Forelimb muscle (tissue), 1 donor: ENCODE measurements at regions not wholly inside any gene's neighbourhood (a gene's known extent, or its start where the extent isn't known, plus 50 kb on each side); places are given as distances from the start of the nearest gene placed in this dataset.

Experiments used
- DNase-seq: peaks from one replicate; pipeline ENCODE4 v3.0.0-alpha.2; 2013; ENCODE audit warnings: low read depth

DNA sequence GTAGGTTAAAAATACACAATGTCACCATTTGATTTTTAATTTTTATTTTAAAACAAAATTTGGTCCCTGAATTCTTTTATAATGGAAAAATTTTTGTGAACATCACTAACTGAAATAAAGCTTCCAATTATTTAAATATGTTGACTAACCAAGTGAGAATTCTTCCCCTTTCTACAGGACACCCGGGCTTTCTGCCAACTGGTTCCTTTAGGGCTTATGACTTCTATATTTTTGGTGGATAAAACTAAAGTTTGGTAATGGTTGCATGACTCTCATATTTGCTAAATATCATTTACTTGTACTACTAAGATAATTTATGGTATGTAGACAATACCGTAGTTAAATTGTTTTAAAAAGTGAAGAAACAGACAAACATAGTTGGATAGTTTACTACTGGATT lies 291.0 kb upstream of the DOK6 start:
- DNase-seq = no peak

DNA sequence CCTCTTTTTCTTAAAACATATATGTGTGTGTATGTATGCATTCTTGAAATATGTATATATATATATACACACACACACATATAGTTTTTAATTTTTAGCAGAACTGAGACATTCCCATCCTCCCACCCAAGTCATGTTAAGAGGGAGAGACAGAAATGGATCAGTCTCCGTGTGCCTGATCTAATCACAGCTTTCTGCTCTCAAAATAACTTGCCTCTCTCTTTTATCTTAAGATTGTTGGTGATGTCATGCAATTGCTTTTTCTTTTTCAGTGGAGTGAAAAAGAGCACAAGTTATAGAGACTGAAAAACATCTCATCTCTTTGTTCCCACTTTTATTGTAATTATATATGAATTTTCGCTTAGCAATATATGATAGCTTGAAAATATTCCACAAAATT lies 279.9 kb upstream of the DOK6 start:
- no peak for DNase-seq

GRCh38 chr18:69123421-69123820 lies 277.3 kb upstream of the DOK6 start:
- no peak for DNase-seq

- peak; percentile 17 for DNase-seq
Observed at GRCh38 chr18:69127873-69128500, 272.7 kb upstream of the DOK6 start.

DNA sequence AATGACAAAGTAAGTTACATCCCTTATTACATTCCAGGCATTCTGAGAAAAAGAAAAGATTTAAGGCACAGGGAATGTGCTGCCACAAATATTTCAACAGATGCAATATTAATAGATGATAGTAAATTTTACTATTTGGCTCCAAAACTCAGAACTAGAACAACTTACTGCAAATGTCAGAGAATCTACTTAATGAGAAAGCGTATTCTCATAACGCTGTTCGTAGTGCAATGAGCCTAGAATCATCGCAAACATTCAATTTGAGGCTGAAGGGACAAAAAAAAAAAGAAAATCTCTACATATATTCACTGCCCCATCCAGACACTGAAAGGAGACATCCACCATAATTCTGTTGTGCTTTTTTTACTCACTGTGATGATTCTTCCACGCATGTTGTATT lies 272.1 kb upstream of the DOK6 start:
- DNase-seq = peak; percentile 17

- DNase-seq = no peak
Observed at GRCh38 chr18:69128978-69129377, 271.7 kb upstream of the DOK6 start.

GRCh38 chr18:69138088-69138487 lies 262.6 kb upstream of the DOK6 start:
- DNase-seq = no peak

GRCh38 chr18:69143084-69143483 lies 257.6 kb upstream of the DOK6 start:
- DNase-seq = no peak

DNA sequence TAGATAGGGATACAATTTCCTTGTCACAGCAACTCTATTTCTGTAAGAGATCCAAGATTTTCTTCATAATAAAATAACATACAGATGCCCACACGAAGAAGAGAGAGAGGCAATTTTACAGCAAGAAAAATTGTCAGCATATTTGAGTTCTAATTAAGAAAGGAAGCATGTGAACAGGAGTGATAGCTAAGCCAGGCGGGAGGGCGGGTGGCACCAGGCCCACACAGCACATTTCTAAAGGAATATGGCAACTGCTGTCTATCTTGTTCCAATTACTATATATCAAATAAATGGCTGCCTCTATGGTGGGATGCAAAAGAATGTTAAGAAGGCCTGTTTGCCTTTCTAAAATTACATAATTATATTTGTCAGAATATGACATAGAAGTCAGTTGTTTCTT lies 248.3 kb upstream of the DOK6 start:
- no peak for DNase-seq

- DNase-seq = no peak
Observed at GRCh38 chr18:69157906-69158305, 242.8 kb upstream of the DOK6 start.

DNA sequence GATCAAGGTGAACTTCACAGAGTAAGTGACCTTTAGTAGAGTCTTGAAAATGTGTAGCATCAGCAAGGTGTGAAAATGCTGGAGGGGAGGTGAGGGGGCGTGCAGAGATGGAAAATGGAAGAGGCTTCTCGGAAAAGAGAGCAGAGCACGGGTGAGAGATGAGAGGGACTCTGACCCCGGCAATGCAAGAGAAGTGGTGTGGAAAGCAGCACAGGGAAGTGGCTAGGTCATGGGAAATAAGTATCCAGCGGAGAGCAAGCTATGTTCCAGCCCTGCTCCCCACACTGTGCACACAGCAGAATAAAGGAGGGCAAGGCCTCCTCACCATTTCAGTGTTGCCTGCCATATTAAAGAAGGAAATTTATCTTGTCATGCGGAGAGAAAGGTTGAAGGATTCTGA lies 241.7 kb upstream of the DOK6 start:
- DNase-seq = no peak

DNA sequence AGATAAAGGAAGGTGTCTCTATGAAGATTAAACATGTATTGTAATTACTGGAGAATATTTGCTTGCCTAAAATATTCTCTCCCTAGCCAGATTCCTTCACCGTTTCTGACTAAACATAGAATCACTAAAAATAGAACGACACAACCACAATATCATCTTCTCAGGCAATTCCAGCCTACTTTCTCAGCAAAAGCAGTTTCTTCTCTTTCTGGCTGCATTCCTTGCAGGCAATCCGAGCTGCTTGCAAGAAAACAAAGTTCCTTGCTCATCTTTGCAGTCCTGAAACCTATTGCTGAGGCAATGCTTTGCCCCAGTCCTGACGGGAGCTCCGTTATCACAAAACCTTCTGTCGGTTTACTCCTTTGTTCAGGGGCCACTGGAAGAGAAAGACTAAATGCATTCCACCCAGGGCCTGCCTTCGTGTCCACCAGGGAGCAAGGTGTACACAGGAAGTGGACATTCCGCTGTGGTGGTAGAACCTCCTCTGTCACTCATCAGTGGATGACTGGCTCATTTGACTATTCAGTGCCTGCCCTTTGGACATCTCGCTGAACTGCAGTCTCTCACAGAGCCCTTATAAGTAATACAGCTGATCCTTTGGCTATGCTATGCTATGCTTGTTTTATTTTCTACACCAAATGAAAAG lies 239.2 kb upstream of the DOK6 start:
- no peak for DNase-seq

DNA sequence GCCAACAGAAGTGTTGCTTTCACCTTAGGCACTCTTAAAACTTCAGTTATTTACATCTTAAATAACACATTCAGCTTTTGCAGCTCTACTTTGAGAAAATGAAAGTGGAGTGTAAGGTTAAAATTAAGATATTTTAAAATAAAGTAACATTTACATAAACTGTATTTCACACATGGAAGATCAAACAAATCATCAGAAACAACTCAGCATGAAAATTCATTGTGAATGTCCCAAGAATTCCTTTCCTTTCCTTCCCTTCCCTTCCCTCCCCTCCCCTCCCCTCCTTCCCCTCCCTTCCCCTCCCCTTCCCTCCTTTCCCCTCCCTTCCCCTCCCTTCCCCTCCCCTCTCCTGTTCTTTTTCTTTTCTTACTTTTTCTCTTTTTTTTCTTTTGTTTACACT lies 238.0 kb upstream of the DOK6 start:
- DNase-seq = no peak

DNA sequence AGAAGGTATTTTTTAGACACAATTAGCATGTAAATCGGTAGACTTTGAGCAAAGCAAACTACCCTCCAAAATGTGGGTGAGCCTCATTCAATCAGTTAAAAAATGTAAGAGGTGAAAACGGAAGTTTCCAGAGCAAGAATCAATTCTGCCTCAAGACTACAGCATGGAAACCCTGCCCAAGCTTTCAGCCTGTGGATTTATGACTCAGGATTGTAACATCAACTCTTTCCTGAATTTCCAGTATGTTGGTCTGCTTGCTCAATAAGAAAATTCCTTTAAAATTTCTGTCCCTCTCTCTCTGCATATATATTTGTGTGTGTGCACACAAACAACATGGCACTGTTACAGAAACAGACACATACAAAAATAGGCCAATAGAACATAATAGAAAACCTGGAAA lies 228.6 kb upstream of the DOK6 start:
- no peak for DNase-seq

- no peak for DNase-seq
Observed at GRCh38 chr18:69175681-69176080, 225.0 kb upstream of the DOK6 start.

DNA sequence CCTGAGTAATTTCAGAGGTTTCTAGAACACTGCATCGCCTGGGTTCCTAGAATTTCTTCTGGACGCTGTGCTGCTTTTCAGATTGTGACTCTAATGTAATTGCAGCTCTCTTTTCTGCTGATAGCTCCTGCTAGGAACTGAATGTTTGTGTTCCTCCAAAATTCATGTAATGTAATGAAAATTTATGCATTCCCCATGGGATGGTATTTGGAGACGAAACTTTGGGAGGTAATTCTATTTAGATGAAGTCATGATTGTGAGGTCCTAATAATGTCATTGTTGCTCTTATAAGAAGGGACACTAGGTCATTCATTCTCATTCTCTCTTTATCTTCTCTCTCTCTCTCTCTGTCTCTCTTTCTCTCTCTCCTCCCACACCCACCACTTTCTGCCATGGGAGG lies 223.9 kb upstream of the DOK6 start:
- no peak for DNase-seq

- no peak for DNase-seq
Observed at GRCh38 chr18:69177702-69178101, 223.0 kb upstream of the DOK6 start.

DNA sequence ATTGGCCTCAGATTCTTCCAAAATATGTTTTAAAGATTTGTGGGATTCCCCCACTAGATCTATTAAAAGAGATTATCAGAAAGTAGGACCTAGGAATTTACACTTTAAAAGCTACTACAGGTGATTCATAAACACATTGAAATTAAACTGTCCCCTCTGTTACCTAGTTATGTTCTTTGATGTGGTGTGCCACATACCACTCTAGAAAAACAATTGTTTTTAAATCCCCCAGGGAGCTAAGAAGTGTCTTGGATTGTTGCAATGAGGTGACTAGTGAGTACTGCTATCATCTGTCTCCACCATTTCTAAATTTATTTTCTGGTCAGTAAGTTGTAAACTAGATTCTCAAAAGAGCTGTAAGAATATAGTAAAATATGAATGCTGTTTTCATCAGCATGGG lies 214.5 kb upstream of the DOK6 start:
- DNase-seq = no peak

DNA sequence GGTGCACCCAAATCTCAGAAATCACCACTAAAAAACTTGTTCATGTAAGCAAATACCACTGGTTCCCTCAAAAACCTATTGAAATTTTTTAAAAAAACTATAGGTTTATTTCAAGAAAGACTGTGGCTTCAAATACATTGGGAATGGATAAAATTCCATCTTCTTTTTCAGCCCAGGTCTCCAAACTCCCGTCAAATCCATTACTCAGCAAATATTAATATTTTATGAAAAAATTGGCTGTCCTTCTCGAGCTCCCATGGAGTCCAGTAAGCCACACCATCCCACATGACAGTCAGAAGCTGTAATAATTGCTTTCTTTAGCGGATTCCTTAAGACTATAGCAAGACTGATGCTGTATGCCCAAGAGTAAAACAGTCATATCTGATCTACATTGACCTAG lies 204.4 kb upstream of the DOK6 start:
- DNase-seq = no peak

DNA sequence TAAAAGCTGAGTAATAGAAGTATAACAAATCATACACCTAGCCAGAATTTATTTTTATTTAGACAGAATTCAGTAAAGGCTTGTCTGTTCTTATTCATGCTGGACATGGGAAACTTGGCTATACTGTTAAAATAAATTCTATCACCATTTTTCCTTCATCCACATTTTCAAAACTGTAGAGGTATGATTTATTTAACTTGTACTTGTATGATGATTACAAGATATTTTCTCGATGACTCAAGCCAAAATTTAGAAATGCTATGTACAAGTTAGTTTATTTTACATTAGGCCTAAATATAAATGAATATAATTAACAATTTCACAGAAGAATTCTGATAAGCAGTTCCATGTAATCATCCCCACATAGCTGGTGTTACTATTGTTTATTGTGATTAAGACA lies 194.8 kb upstream of the DOK6 start:
- DNase-seq = no peak

DNA sequence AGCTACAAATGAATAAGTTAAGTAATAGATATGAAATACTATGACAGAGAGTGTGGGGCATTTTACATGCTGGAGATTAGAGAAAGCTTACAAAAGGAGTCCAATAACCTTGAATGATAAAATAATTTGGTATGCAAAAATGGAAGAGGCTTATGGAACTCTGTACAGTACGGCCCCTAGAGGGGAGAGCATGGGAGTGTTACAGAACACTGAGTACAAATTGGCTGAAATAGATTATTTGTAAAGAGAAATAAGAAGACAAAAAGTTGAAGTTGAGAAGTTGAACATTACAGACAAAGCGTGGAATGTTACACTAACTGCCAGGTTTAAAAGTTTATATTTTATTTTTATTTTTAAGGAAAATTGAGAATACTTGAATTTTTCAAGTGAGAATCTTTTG lies 192.1 kb upstream of the DOK6 start:
- DNase-seq = peak; percentile 13

DNA sequence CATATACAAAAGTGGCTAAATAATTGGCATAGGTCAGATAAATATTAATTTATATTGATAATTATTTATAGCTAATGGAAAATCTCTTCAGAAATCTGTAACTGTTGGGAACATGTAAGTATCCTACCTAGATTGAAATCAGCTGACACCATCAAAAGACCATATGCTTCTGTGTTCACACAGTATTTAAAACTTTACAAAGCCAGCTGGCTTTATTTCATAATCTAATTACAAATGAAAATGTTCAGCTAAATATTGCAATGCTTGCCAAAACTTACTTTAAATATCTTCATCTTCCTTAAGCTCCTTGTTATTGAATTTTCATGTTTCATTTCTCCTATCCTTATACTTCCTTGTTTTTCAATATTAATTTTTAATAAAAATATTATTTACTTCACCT lies 190.9 kb upstream of the DOK6 start:
- no peak for DNase-seq

GRCh38 chr18:69213842-69214241 lies 186.8 kb upstream of the DOK6 start:
- no peak for DNase-seq

DNA sequence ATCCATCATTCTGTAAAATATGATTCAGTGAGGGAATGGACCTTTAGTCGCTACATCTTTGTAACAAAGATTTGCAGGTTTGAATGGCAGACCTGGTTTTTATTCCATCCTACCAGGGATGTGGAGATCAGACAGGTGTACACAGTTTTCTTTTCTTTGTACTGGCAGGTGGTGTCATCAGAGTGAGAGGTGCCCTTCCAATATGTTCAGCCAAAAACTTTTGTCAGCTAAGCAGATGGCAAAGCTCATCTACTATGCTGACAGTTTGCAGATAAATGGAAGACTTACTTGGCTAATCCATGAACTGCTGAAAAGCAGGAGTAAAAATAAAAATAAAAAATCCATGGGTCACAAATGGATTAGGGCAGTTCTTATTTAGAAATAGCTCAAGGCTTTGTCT lies 185.5 kb upstream of the DOK6 start:
- DNase-seq = no peak
